ENCODE measurements at regions not wholly inside any gene's neighbourhood (a gene's known extent, or its start where the extent isn't known, plus 50 kb on each side); places are given as distances from the start of the nearest gene placed in this dataset.
A peak's percentile ranks its signal among the peaks of the same experiment; 100 is the strongest.

GRCh38 chr17:71380936-71381335 lies 739.9 kb upstream of the SOX9 start:
- DNase-seq (ENCODE audit: low spot score) = no peak
- TF ChIP-seq CTCF (IDR thresholded peaks at IDR 0.05; ENCODE audit: poor library complexity) (no peak), EZH2 (IDR thresholded peaks at IDR 0.05; ENCODE audit: borderline replicate concordance) (no peak), EZH2phosphoT487 (IDR thresholded peaks at IDR 0.05; ENCODE audit: low read depth, severe bottlenecking, unreplicated experiment) (no peak)
- Histone ChIP-seq H2AFZ (no peak overlapping the region), H3K4me1 (ENCODE audit: insufficient read depth) (peaks cover 8% of the 10 kb centered on the region), H3K27me3 (no peaks in the 10 kb centered on the region), H3K4me2 (peak overlapping the region; percentile 3), H3K36me3 (replicated peaks; ENCODE audit: insufficient read depth, low read depth) (no peaks in the 10 kb centered on the region), H3K9me3 (ENCODE audit: low read depth) (no peaks in the 10 kb centered on the region), H3K4me3 (no peak overlapping the region), H3K9me2 (replicated peaks; ENCODE audit: insufficient read depth) (no peaks in the 10 kb centered on the region), H3K79me2 (no peaks in the 10 kb centered on the region), H3K27ac (no peak overlapping the region), H4K20me1 (ENCODE audit: insufficient read depth, poor library complexity, severe bottlenecking) (no peaks in the 10 kb centered on the region)
- 55% methylated on average over 2 of the region's 2 CpGs for WGBS (ENCODE audit: low lambda C conversion rate, missing lambda C conversion rate)

- no peak for DNase-seq (ENCODE audit: low spot score)
- Histone ChIP-seq H3K27ac (no peak overlapping the region), H4K20me1 (ENCODE audit: insufficient read depth, poor library complexity, severe bottlenecking) (no peaks in the 10 kb centered on the region), H3K36me3 (replicated peaks; ENCODE audit: insufficient read depth, low read depth) (no peaks in the 10 kb centered on the region), H3K4me2 (no peak overlapping the region), H3K9me3 (ENCODE audit: low read depth) (no peaks in the 10 kb centered on the region), H3K79me2 (no peaks in the 10 kb centered on the region), H3K9me2 (replicated peaks; ENCODE audit: insufficient read depth) (no peaks in the 10 kb centered on the region), H3K4me1 (ENCODE audit: insufficient read depth) (peaks cover 8% of the 10 kb centered on the region), H2AFZ (no peak overlapping the region), H3K4me3 (no peak overlapping the region), H3K27me3 (no peaks in the 10 kb centered on the region)
- WGBS (ENCODE audit: low lambda C conversion rate, missing lambda C conversion rate) = 100% methylated on average over 2 of the region's 2 CpGs
- TF ChIP-seq EZH2phosphoT487 (IDR thresholded peaks at IDR 0.05; ENCODE audit: low read depth, severe bottlenecking, unreplicated experiment) (no peak), CTCF (IDR thresholded peaks at IDR 0.05; ENCODE audit: poor library complexity) (no peak), EZH2 (IDR thresholded peaks at IDR 0.05; ENCODE audit: borderline replicate concordance) (no peak)
Observed at GRCh38 chr17:71383091-71383490, 737.7 kb upstream of the SOX9 start.

GRCh38 chr17:71387456-71387855 lies 733.4 kb upstream of the SOX9 start:
- H3K27me3 ChIP-seq = no peaks in the 10 kb centered on the region
- no peaks in the 10 kb centered on the region for H4K20me1 ChIP-seq (ENCODE audit: insufficient read depth, poor library complexity, severe bottlenecking)
- H3K4me1 ChIP-seq (ENCODE audit: insufficient read depth) = no peaks in the 10 kb centered on the region
- H2AFZ ChIP-seq = no peak overlapping the region
- H3K79me2 ChIP-seq = no peaks in the 10 kb centered on the region
- TF ChIP-seq EZH2phosphoT487 (IDR thresholded peaks at IDR 0.05; ENCODE audit: low read depth, severe bottlenecking, unreplicated experiment) (no peak), CTCF (IDR thresholded peaks at IDR 0.05; ENCODE audit: poor library complexity) (no peak), EZH2 (IDR thresholded peaks at IDR 0.05; ENCODE audit: borderline replicate concordance) (no peak)
- H3K9me3 ChIP-seq (ENCODE audit: low read depth) = no peaks in the 10 kb centered on the region
- DNase-seq (ENCODE audit: low spot score) = no peak
- H3K4me2 ChIP-seq = no peak overlapping the region
- H3K36me3 ChIP-seq (replicated peaks; ENCODE audit: insufficient read depth, low read depth) = no peaks in the 10 kb centered on the region
- H3K9me2 ChIP-seq (replicated peaks; ENCODE audit: insufficient read depth) = no peaks in the 10 kb centered on the region
- no peak overlapping the region for H3K4me3 ChIP-seq
- H3K27ac ChIP-seq = no peak overlapping the region

Data from hepatocyte (in vitro differentiated cells).